ENCODE measurements at regions not wholly inside any gene's neighbourhood (a gene's known extent, or its start where the extent isn't known, plus 50 kb on each side); places are given as distances from the start of the nearest gene placed in this dataset.

DNA sequence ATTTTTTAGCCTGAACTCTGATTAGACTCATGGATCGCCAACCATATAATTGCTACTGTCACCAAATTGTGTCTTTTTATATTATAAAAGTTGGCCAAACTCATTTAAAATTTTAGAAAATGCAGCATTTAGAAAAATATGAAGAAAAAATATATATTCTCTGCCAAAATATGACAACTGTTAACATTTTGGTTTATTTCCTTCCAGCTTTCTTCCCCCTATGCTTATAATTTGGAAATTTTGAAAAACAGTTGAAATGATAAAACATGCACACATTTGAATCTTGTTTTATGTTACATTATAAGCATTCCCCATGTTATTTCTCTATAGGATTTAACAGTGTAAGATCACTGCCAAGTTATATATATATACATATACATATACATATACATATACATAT lies 1112.8 kb downstream of the TUSC7 start:
- Mint-ChIP-seq H3K4me1 (peaks cover 5% of the 10 kb centered on the region), H3K4me3 (no peak overlapping the region), H3K36me3 (ENCODE audit: low read depth) (no peaks in the 10 kb centered on the region), H3K27me3 (ENCODE audit: insufficient read depth, low read depth, poor library complexity) (no peaks in the 10 kb centered on the region), H3K27ac (no peak overlapping the region), H3K9me3 (no peaks in the 10 kb centered on the region)
- peaks cover 4% of the 10 kb centered on the region; the same call in 1 of the 2 replicates for H3K9me2 ChIP-seq (ENCODE audit: insufficient read depth)
- H3F3A ChIP-seq (replicated peaks; ENCODE audit: low read depth) = no peaks in the 10 kb centered on the region
- no peak overlapping the region for H2AFZ ChIP-seq
- no peaks in the 10 kb centered on the region for H4K20me1 ChIP-seq (replicated peaks; ENCODE audit: insufficient read depth)
- H3K27ac ChIP-seq (ENCODE audit: low read depth) = no peak overlapping the region
- no peaks in the 10 kb centered on the region for H3K36me3 ChIP-seq (ENCODE audit: insufficient read depth)
- H3K4me2 ChIP-seq = no peak overlapping the region
- peaks cover 6% of the 10 kb centered on the region; the same call in 1 of the 2 replicates for H3K4me1 ChIP-seq (ENCODE audit: insufficient read depth)
- no peak for ATAC-seq
- DNase-seq (ENCODE audit: low spot score) = no peak
- no peak overlapping the region for H3K4me3 ChIP-seq
- no peaks in the 10 kb centered on the region for H3K79me2 ChIP-seq (replicated peaks; ENCODE audit: insufficient read depth)
- no peaks in the 10 kb centered on the region for H3K27me3 ChIP-seq (ENCODE audit: insufficient read depth)
- no peak for TF ChIP-seq POLR2AphosphoS5 (IDR thresholded peaks at IDR 0.05; ENCODE audit: low read depth)

DNA sequence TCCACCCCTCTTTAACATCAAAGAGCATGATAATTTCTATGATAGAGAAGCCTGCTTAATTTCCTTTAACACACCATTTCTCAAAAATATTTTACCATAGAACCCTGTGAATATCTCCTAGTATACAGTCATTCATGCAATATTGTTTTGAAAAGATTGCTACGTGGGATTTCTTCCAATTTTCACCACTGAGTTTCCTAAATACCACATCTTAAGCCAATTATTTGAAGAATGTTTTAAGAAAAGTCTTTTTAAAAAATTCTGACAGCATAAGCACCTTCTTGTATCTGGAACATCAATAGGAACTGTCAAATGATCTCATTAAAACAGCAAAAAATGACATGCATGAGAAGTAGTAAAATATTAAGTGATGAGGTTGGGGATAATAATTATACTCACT lies 1126.7 kb downstream of the TUSC7 start:
- Histone ChIP-seq H3K79me2 (replicated peaks; ENCODE audit: insufficient read depth) (no peaks in the 10 kb centered on the region), H3K36me3 (ENCODE audit: insufficient read depth) (no peaks in the 10 kb centered on the region), H3K9me2 (ENCODE audit: insufficient read depth) (no peaks in the 10 kb centered on the region), H3K27me3 (ENCODE audit: insufficient read depth) (no peaks in the 10 kb centered on the region), H3F3A (replicated peaks; ENCODE audit: low read depth) (no peaks in the 10 kb centered on the region), H4K20me1 (replicated peaks; ENCODE audit: insufficient read depth) (no peaks in the 10 kb centered on the region), H3K27ac (ENCODE audit: low read depth) (no peak overlapping the region), H2AFZ (no peak overlapping the region), H3K4me1 (ENCODE audit: insufficient read depth) (no peaks in the 10 kb centered on the region), H3K4me2 (no peak overlapping the region), H3K4me3 (no peak overlapping the region)
- H3K36me3 Mint-ChIP-seq (ENCODE audit: low read depth) = no peaks in the 10 kb centered on the region
- peaks cover 4% of the 10 kb centered on the region; the same call in 2 of the 3 replicates for H3K4me1 Mint-ChIP-seq
- H3K4me3 Mint-ChIP-seq = no peak overlapping the region
- no peaks in the 10 kb centered on the region for H3K27me3 Mint-ChIP-seq (ENCODE audit: insufficient read depth, low read depth, poor library complexity)
- H3K27ac Mint-ChIP-seq = no peak overlapping the region
- no peaks in the 10 kb centered on the region for H3K9me3 Mint-ChIP-seq
- no peak for ATAC-seq
- DNase-seq (ENCODE audit: low spot score) = no peak
- TF ChIP-seq POLR2AphosphoS5 (IDR thresholded peaks at IDR 0.05; ENCODE audit: low read depth) (no peak), JUNB (IDR thresholded peaks at IDR 0.05; ENCODE audit: unreplicated experiment) (no peak), ZNF331 (CRISPR knock-in tag; IDR thresholded peaks at IDR 0.05; ENCODE audit: low read depth) (no peak), EZH2 (IDR thresholded peaks at IDR 0.05; ENCODE audit: low read depth, unreplicated experiment) (no peak), NANOG (IDR thresholded peaks at IDR 0.05; ENCODE audit: borderline replicate concordance) (no peak), STAT1 (IDR thresholded peaks at IDR 0.05; ENCODE audit: unreplicated experiment) (no peak), EZH2phosphoT487 (IDR thresholded peaks at IDR 0.05; ENCODE audit: unreplicated experiment) (no peak), CREB1 (CRISPR knock-in tag; IDR thresholded peaks at IDR 0.05; ENCODE audit: low read depth) (no peak)
- TF ChIP-seq, protein P1, sequence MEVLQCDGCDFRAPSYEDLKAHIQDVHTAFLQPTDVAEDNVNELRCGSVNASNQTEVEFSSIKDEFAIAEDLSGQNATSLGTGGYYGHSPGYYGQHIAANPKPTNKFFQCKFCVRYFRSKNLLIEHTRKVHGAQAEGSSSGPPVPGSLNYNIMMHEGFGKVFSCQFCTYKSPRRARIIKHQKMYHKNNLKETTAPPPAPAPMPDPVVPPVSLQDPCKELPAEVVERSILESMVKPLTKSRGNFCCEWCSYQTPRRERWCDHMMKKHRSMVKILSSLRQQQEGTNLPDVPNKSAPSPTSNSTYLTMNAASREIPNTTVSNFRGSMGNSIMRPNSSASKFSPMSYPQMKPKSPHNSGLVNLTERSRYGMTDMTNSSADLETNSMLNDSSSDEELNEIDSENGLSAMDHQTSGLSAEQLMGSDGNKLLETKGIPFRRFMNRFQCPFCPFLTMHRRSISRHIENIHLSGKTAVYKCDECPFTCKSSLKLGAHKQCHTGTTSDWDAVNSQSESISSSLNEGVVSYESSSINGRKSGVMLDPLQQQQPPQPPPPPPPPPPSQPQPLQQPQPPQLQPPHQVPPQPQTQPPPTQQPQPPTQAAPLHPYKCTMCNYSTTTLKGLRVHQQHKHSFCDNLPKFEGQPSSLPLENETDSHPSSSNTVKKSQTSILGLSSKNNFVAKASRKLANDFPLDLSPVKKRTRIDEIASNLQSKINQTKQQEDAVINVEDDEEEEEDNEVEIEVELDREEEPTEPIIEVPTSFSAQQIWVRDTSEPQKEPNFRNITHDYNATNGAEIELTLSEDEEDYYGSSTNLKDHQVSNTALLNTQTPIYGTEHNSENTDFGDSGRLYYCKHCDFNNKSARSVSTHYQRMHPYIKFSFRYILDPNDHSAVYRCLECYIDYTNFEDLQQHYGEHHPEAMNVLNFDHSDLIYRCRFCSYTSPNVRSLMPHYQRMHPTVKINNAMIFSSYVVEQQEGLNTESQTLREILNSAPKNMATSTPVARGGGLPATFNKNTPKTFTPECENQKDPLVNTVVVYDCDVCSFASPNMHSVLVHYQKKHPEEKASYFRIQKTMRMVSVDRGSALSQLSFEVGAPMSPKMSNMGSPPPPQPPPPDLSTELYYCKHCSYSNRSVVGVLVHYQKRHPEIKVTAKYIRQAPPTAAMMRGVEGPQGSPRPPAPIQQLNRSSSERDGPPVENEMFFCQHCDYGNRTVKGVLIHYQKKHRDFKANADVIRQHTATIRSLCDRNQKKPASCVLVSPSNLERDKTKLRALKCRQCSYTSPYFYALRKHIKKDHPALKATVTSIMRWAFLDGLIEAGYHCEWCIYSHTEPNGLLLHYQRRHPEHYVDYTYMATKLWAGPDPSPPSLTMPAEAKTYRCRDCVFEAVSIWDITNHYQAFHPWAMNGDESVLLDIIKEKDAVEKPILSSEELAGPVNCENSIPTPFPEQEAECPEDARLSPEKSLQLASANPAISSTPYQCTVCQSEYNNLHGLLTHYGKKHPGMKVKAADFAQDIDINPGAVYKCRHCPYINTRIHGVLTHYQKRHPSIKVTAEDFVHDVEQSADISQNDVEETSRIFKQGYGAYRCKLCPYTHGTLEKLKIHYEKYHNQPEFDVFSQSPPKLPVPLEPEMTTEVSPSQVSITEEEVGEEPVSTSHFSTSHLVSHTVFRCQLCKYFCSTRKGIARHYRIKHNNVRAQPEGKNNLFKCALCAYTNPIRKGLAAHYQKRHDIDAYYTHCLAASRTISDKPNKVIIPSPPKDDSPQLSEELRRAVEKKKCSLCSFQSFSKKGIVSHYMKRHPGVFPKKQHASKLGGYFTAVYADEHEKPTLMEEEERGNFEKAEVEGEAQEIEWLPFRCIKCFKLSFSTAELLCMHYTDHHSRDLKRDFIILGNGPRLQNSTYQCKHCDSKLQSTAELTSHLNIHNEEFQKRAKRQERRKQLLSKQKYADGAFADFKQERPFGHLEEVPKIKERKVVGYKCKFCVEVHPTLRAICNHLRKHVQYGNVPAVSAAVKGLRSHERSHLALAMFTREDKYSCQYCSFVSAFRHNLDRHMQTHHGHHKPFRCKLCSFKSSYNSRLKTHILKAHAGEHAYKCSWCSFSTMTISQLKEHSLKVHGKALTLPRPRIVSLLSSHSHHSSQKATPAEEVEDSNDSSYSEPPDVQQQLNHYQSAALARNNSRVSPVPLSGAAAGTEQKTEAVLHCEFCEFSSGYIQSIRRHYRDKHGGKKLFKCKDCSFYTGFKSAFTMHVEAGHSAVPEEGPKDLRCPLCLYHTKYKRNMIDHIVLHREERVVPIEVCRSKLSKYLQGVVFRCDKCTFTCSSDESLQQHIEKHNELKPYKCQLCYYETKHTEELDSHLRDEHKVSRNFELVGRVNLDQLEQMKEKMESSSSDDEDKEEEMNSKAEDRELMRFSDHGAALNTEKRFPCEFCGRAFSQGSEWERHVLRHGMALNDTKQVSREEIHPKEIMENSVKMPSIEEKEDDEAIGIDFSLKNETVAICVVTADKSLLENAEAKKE (CRISPR knock-in tag; IDR thresholded peaks at IDR 0.05) = no peak
- TF ChIP-seq, protein P2, sequence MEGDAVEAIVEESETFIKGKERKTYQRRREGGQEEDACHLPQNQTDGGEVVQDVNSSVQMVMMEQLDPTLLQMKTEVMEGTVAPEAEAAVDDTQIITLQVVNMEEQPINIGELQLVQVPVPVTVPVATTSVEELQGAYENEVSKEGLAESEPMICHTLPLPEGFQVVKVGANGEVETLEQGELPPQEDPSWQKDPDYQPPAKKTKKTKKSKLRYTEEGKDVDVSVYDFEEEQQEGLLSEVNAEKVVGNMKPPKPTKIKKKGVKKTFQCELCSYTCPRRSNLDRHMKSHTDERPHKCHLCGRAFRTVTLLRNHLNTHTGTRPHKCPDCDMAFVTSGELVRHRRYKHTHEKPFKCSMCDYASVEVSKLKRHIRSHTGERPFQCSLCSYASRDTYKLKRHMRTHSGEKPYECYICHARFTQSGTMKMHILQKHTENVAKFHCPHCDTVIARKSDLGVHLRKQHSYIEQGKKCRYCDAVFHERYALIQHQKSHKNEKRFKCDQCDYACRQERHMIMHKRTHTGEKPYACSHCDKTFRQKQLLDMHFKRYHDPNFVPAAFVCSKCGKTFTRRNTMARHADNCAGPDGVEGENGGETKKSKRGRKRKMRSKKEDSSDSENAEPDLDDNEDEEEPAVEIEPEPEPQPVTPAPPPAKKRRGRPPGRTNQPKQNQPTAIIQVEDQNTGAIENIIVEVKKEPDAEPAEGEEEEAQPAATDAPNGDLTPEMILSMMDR (conservative IDR thresholded peaks at IDR 0.05; ENCODE audit: low read depth in 2 of 2) = no peak
- TF ChIP-seq, protein P3, sequence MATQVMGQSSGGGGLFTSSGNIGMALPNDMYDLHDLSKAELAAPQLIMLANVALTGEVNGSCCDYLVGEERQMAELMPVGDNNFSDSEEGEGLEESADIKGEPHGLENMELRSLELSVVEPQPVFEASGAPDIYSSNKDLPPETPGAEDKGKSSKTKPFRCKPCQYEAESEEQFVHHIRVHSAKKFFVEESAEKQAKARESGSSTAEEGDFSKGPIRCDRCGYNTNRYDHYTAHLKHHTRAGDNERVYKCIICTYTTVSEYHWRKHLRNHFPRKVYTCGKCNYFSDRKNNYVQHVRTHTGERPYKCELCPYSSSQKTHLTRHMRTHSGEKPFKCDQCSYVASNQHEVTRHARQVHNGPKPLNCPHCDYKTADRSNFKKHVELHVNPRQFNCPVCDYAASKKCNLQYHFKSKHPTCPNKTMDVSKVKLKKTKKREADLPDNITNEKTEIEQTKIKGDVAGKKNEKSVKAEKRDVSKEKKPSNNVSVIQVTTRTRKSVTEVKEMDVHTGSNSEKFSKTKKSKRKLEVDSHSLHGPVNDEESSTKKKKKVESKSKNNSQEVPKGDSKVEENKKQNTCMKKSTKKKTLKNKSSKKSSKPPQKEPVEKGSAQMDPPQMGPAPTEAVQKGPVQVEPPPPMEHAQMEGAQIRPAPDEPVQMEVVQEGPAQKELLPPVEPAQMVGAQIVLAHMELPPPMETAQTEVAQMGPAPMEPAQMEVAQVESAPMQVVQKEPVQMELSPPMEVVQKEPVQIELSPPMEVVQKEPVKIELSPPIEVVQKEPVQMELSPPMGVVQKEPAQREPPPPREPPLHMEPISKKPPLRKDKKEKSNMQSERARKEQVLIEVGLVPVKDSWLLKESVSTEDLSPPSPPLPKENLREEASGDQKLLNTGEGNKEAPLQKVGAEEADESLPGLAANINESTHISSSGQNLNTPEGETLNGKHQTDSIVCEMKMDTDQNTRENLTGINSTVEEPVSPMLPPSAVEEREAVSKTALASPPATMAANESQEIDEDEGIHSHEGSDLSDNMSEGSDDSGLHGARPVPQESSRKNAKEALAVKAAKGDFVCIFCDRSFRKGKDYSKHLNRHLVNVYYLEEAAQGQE (IDR thresholded peaks at IDR 0.05; ENCODE audit: unreplicated experiment) = no peak

Measured in GM23338 (cell line).